HG02885 (cell line): ENCODE measurements at regions not wholly inside any gene's neighbourhood (a gene's known extent, or its start where the extent isn't known, plus 50 kb on each side); places are given as distances from the start of the nearest gene placed in this dataset.

Source experiments
- ATAC-seq: cut with Tn5 transposase; IDR thresholded peaks from one replicate; pipeline ENCODE4 v1.9.1; 2021; ENCODE audit warnings: mild to moderate bottlenecking; ENCODE audit not compliant: unreplicated experiment, poor library complexity

DNA sequence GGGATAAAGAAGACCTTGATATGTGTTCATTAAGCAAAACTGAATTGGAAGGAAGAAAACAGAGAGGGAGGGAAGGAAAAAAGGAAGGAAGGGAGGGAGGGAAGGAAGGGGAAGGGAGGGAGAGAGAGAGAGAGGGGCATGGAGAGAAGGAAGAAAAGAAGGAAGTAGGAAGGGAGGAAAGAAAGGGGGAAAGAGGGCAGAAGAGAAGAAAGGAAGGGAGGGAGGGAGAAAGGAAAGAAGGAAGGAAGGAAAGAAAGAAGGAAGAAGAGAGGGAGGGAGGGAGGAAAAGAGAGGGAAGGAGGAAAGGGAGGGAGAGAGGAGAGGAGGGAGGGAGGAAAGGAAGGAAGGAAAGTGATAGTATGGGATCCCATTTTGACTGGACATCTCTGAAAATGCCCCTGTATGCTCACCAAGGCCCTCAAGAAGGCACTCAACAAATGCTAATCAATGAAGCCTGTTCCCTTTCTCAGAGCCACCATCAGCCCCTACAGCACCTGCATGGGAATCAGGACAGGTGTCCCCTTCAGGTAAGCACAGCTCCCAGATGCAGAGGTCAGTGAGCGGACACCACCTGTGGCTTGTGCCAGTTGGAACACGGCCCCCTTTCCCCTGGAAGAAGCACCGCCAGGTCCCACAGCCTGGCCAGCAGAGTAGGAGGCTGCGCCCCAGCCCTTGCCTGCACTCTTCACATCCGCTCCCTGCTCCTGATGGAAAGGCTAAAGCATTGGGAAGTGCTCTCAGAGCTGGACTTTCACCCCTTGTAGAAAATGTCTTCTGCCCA, 161.4 kb upstream of the DIO3 start:
- no peak for ATAC-seq

DNA sequence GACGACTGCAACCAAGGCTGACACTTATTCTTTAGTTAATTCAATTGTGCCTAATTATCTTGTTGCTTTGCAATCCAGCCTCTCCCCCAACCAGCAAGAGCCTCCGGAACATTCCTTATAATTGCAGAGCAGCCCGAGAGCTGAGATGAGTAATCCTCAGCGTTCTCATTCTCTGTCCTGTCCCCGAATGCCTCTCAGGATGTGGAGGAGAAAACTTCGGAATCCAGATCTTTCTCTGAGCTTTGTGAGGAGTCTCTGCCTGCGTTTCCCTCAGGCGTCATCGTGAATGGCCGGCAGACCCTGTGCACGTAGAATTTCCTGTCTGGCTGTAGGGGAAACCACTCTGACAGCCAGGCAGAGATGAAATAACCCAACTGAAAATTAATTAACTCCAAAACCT, 160.5 kb upstream of the DIO3 start:
- ATAC-seq, result no peak

DNA sequence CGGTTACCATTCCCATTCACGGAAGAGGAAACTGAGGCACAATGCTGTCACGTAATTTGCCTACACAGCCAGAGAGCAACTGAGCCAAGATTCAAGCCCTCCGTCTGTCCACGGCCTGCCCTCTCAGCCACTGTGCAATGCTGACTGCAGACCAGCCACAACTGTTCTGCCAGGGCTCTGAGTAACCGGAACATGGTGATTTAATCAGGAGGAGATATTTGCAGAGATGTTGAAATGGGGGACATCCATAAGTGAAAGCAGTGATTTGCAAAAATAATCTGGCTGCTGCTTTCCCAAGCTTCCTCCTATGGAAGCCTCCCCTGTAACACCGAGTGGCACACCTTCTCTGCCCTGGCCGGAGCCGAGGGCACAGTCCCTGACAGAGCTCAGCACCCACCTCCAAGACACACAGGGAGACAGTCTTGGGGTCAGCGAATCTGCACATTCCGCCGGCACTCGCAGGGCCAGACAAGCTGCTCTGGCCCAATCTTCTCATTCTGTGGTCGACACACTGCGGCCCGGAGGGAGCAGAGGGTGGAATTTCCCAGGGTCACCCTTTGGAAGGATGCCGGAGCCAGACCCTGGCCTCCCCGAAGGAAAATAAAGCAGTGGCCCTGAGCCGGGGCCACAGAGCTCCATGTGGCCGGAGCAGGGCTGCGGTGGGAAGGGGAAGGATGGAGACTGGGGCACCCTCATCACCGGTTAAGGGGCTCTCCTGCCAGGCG, 158.2 kb upstream of the DIO3 start:
- ATAC-seq, result no peak

DNA sequence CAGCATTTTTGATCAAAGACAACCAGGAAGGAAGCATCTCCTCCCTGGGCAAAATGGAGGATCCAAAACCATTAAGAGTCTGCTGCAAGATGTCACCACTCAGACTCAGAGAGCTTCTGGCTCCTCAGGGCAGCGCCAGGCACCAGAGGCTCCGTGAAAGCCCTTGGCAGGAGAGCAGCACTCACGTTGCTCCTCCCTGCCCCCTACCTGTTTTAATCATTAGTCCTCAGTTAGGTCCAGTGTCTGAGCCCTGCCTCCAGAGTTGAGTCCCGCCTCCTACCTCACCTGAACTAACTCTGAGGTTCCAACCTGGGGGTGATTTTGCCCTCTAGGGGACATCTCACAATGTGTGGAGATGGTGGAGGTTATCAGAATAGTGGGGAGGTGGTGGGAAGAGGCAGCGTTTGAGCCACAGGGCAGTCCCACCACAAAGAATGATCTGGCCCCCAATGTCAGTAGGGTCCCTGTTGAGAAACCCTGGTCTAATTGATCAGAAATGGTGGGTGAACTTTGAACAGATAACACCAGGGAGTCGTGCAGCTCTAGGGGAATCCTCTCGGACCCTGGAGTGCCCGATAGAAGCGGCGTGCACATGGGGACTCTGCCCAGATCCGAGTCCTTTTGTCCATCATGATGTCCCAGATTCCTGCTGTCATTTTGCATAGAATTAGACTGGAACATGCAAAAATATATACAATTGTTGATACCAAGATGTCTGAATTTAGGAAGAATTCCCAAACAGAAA, 156.7 kb upstream of the DIO3 start:
- ATAC-seq, result no peak

DNA sequence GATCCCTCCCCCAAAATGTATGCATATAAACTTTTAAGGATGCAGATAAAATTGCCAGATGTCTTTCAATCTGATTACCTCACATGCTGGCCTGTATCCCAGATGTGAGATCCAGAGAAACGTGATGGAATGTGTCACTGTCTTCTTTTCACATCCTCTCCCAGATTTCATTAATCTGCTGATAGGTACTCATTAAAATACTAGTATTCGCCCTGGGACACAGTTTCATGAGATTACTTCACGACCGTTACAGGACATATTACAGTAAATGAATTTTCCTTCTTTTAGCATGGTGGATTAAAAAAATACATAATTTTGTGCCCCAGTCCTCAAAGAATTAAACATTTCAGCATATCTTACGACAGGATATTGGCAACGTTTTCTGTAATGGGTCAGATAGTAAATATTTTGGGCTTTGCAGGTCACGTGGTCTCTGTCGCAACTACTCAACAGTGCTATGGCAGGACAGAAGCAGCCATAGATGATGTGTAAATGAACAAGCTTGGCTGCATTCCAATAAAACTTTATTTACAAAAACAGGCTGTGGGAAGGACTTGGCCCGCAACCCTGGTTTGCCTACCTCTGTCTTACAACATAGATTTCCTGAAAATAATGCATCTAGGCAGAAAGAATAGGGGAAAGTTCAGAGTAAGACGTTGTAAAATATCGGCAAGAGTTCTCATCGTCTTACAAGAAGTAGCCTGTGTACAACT, 156.0 kb upstream of the DIO3 start:
- ATAC-seq, result no peak

DNA sequence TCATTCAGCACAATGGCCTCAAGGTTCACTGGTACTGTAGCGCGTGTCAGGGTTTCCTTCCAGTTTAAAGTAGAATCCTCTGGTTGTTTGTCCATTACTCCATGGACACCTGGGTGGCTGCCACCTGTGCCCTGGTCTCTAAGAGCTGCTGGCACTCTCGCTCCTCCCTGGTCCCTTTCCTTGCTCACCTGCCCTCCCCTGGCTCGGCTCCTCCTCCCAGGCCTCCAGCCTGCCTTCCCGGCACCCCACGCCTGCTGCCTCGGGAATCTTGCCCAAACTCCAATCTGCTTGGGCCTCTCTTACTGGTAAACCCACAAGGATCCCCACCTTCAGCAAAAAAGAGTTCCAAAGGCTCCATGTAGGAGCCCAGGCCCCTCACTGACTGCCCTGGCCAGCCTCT, 154.4 kb upstream of the DIO3 start:
- ATAC-seq, result no peak

DNA sequence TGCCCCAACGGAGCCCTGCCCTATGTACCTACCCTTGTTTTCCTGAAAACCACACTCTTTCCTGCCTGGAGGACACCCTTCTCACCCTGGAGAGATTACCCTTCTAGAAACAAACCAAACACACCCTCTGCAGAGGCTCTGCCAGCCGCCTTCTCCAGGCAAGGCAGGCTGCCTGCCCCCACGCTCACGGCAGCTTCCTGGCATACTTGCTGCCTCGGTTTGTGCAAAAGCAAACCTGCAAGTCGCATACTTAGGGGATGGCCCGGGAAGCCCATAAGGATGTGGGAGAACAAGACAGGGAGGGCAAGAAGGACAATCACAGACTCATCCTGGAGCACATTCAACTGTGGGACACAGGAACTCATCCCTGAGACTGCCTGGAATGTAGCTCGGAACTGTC, 154.0 kb upstream of the DIO3 start:
- ATAC-seq, result no peak

DNA sequence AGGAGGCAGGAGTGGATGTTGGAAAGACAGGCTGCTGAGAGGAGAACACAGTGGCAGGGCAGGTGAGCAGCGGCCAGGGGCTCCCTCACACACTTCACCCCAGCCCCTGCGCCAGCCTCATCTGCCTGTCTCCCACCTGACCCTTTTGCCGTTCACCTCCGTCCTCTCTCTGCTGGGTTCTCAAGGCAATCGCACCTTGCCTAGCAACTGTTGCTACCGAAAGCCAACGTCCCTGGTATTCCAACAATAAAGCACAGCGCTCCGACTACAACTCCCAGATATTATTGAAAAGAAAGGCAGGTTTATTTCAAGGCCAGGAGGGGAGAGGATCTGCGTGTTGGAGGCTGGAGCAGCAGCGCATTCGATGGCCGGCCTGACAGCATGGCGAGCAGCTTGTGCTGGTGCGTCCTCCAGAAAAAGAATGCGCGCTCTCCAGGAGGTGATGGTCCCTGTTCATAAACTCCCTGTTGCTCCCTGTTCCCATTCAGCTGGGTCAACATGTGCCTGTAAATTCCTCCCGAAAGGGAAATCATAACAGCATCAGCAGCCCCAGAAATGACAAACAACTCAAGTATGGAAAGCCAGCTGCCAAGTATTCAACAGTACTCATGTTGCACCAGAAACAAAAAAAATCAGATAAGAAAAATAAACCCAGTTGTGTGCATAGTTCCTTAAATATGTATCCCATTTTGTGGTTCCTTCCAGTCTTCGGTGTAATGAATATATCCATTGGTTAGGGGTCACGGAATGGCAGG, 153.0 kb upstream of the DIO3 start:
- ATAC-seq, result no peak

DNA sequence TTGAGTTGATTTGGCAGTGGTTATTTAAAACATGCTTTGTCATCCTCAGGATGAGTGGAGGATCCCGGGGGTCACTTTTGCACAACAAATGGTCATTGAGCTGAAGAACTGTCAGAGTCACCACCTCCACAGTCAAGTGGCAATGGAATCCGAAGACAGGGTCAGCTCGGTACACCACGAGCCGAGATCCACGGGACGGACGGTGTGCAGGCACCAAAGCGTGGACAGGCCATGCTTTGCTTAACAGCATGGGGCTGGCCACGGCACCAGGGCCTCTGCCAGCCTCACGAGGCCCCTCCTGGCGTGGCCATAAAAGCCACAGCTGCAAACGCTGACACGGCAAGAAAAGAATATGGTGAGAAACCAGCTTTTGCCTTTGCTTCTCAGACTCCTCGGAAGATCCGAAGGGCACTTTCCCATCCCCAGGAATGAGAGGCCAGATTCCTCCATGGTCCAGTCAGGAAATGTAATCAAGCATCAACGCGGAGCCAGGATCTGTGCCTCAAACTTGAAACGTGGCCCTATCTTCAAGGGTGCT, 152.2 kb upstream of the DIO3 start:
- ATAC-seq, result no peak

DNA sequence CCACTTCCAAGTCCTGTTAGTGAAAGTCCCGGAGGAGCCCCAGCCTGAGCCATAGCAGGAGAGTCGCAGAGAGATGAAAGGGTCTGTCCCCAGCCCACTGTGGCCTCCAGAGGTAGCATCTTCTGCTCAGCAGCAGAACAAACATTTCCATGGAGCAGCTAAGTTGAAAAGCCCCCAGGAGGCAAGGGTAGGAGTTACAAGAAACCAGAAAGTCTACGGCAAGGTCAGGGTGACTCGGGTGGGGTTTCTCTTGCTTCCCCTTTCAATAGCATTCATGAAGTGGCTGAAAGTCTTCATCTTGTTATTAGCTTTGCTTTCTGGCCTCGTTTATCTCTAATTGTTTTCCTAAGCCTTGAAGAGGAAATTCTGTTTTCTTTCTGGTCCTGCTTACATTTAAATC, 151.2 kb upstream of the DIO3 start:
- no peak for ATAC-seq

DNA sequence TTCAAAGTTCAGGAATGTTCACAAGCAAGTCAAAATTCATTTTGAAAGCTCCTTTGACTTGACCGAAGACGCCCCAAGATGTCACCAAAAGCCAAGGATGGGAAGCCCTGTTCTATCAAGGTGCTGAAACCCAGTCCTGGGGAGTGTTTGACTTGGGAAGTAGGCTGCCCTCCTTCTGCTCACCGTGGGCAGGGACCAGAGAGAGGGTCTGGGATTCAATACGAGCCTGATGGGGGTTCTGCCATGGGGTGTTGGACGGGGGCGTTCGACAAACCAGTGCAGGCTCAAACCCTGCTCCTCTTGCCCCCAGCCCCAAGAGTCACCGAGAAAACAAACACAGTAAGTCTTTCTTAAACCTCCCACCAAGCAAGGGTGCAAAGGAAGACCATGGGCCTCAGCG, 150.1 kb upstream of the DIO3 start:
- ATAC-seq, result no peak

DNA sequence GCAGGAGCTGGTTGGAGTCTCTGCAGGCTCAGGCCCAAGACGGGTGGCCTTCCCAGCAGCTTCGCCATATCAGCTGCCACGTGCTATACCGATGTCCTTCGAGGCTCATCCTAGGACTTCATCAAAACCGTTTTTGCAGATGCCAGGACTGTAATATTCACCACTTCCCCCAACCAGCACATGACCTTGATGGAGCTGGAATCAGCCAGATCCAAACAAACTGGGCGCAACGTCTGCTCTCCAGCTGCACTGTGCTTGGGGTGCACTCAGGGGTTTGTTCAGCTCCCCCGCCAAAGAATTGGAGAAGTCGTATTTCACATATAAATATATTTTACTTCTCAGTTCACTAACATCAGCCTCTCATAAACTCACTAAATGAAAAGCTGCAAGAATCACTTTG, 149.5 kb upstream of the DIO3 start:
- no peak for ATAC-seq

DNA sequence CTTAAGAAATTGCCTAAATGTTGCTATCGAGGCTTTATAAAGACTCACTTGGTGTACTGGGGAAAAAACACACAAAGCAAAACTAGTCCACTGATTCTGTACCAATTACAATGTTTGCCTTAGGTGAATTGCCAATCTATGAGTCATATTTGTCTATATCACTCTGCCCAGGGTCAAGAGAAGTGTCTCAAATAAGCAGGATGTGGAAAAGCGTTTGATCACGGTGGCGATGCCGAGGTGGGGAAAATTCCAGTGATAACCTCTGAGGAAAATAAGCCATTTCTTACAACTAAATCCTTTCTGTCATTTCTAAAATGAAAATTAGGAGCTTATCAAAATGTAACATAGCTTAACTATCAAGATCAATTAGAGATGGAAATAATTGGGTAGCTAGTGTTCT, 148.6 kb upstream of the DIO3 start:
- no peak for ATAC-seq

DNA sequence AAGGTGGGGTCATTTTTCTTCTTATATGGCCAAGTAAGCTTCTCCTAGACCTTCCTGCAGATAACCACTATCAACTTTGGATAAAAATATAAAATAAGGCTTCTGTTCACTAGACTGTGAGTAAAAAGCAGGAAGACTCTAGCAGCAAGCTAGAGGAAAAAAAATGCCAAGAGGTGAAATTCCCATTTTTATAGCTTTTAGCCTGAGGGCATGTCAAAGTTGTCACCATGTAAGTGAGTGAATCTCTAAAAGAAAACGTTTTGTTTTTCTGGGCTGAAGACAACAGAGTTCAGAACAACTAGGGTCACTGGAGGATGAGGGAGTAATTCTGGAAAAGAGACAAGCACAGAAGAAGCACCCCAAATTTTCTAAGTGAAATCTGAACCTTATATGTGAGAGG, 143.9 kb upstream of the DIO3 start:
- no peak for ATAC-seq

DNA sequence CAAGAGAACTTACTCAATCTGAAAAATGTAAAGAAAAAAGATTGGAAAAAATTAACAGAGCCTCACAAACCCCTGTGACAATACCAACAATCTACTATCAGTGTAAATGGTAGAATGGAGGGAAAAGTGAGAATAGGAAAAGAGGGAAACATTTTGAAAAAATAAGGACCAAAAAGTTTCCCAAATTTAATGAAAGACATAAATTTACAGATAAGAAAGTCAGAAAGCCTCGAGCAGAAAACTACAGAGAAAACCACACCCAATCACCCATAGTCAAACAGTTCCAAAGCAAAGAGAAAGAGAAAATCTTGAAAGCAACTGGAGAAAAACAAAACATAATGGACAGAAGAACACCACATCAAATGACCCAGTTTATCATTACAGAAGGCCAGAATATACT, 142.7 kb upstream of the DIO3 start:
- ATAC-seq, result no peak

DNA sequence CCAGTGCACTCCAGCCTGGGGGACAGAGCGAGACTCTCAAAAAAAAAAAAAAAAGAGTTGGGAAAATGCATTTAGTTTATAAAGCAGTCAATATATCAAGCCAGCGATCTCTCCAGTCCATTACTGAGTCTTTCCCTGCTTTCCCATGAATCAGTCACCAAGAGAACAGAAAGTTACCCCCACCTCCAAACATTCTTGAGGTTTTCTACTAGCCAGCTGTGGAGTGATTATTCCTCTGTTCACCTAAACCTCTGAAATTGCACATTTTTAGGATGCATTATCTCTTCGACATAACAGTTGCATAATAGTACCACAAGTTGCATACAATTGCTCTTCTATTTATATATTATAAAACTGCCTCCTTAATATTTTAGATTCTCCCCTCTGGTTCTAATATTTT, 134.8 kb upstream of the DIO3 start:
- ATAC-seq, result no peak

DNA sequence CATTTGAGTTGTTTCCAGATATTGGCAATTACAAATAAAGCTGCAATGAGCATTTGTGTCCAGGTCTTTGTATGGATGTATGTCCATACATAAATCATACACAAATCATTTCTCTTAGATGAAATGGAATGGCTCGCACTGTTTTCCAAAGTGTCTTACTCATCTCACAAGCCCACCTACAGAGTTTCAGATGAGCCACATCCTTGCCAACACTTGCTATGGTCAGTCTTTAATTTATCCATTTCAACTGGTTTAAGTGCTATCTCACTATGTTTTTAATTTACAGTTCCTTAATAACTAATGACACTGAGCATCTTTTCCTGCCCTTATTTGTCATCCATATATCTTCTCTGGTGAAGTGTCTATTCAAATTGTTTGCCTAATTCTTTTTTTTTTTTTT, 132.9 kb upstream of the DIO3 start:
- no peak for ATAC-seq

DNA sequence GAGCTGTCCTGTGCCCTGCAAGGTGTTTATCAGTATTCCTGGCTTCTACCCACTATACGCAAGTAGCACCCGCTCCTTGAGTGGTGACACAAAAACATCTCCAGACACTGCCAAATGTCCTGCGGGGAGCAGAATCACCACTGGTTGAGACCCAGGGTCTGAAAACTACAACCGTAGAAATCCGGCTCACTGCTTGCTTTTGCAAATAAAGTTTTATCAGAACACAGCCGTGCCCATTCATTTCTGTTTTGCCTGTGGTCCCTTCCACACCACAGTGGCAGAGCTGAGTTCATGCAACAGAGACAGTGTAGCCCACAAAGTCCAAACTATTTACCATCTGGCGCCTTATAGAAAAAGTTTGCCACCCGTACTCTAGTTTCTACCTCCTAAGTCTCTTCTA, 125.7 kb upstream of the DIO3 start:
- ATAC-seq, result no peak

DNA sequence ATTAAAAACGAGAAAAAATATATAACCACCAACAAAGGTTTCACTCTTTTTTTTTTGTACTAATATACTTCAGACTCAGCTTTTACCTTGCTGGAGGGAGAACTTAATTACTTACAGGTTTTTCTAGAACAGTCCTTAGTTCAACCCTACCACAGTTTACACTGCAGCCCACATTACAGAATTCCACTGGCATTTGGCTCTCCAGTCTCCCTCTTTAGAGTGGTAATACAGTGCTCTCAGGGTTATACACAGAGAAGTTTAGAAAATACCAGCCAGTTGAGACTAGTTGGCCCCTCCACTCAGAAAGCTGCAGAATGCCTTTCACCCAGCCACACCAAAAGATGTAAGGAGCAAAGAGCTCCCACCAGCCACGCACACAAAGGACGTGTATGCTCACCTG, 122.3 kb upstream of the DIO3 start:
- ATAC-seq, result no peak

DNA sequence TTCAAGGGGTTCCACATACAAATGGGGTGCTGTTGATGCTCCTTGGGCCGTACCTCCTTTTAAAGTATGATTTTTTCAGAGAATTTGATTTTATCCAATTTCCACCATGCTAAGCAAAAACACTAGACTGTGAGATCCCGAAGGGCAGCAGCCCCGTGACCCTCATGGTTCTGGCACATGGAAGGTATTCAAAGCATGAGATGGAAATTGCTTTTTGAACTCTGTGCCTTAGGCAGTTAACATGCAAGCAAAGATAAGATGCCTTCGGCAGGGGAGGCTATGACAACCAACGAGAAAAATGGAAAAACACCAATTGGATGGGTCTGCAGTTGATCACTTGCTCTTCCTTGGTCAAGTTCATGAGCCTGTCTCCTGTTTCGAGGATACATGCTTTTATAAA, 120.8 kb upstream of the DIO3 start:
- ATAC-seq, result no peak
